B cell (primary cell): ENCODE measurements at regions not wholly inside any gene's neighbourhood (a gene's known extent, or its start where the extent isn't known, plus 50 kb on each side); places are given as distances from the start of the nearest gene placed in this dataset.

Experiments
- ATAC-seq: fragments of 200-7000 bp; cut with Tn5 transposase; one replicate; pipeline ENCODE4 v1.10.0; 2021; ENCODE audit warnings: low read depth, mild to moderate bottlenecking, moderate number of reproducible peaks, moderate library complexity
- CTCF ChIA-PET: fragments of 350-600 bp; sonication (Branson Sonifier 250); formaldehyde crosslinking; loops from one replicate; lab custom pipeline; 2021; ENCODE audit warnings: antibody characterized with exemption, inconsistent platforms; lab: Charles Lee
- POLR2A ChIA-PET: fragments of 350-600 bp; sonication (Branson Sonifier 250); formaldehyde crosslinking; loops from one replicate; lab custom pipeline; 2021; ENCODE audit warnings: antibody characterized with exemption; lab: Charles Lee
- DNase-seq: peaks from one replicate; pipeline ENCODE4 v3.0.0; 2013
- H2AFZ ChIP-seq: 2 replicates; pipeline ENCODE4 v1.6.1; 2012; ENCODE audit warnings: mild to moderate bottlenecking, low read depth, low read length; ENCODE audit not compliant: insufficient read depth, poor library complexity, severe bottlenecking
- H3K27ac ChIP-seq, 2 donors: 1 replicate in 1 of 2; 2 replicates in 1 of 2; pipeline ENCODE4 v1.5.1; 2012 to 2013; ENCODE audit warnings: low read length in 2 of 2, mild to moderate bottlenecking in 2 of 2, moderate library complexity in 1 of 2
- H3K27me3 ChIP-seq, 4 experiments: fragments of 200-600 bp in 1 of 4; sonication (generic) in 1 of 4; replicated peaks in 1 of 4; 1 replicate in 2 of 4; 2 replicates in 2 of 4; pipeline versions ENCODE4 v1.6.1 to v1.7.0; 2013 to 2016; ENCODE audit warnings: low read length in 3 of 4, mild to moderate bottlenecking in 2 of 4, mixed read lengths in 1 of 4, moderate library complexity in 1 of 4; ENCODE audit not compliant: insufficient read depth in 4 of 4, control insufficient read depth in 3 of 4; ENCODE audit errors: control extremely low read depth in 1 of 4
- H3K36me3 ChIP-seq, 2 experiments: replicated peaks in 1 of 2; 1 replicate in 1 of 2; 2 replicates in 1 of 2; pipeline versions ENCODE4 v1.6.1 to v1.7.1; 2013; ENCODE audit warnings: low read length in 1 of 2; ENCODE audit not compliant: insufficient read depth in 2 of 2, control insufficient read depth in 1 of 2; ENCODE audit errors: control extremely low read depth in 1 of 2, extremely low read depth in 1 of 2
- H3K4me1 ChIP-seq, 2 donors: fragments of 200-600 bp in 1 of 2; sonication (generic) in 1 of 2; 1 replicate in 1 of 2; 2 replicates in 1 of 2; pipeline versions ENCODE4 v1.5.1 to v1.6.1; 2013 to 2017; ENCODE audit warnings: low read length in 2 of 2; ENCODE audit not compliant: control insufficient read depth in 2 of 2, insufficient read depth in 2 of 2
- H3K4me2 ChIP-seq: replicated peaks from 2 replicates; pipeline ENCODE3; 2012; ENCODE audit warnings: mild to moderate bottlenecking, low read depth, low read length; ENCODE audit not compliant: poor library complexity, severe bottlenecking
- H3K4me3 ChIP-seq, 5 experiments: fragments of 200-600 bp in 1 of 5; sonication (generic) in 1 of 5; 1 replicate in 3 of 5; 2 replicates in 2 of 5; pipeline versions ENCODE4 v1.5.1 to v1.7.0; 2011 to 2016; ENCODE audit warnings: low read length in 4 of 5, mild to moderate bottlenecking in 4 of 5, low read depth in 2 of 5, control low read depth in 1 of 5, moderate library complexity in 1 of 5; ENCODE audit not compliant: insufficient read depth in 1 of 5; ENCODE audit errors: control extremely low read depth in 1 of 5, extremely low read depth in 1 of 5
- H3K79me2 ChIP-seq: fragments of 200-600 bp; sonication (generic); one replicate; pipeline ENCODE4 v1.6.0; 2016; ENCODE audit warnings: low read length; ENCODE audit not compliant: control insufficient read depth, insufficient read depth
- H3K9ac ChIP-seq: fragments of 200-600 bp; sonication (generic); 2 replicates; pipeline ENCODE4 v1.6.1; 2017; ENCODE audit warnings: mild to moderate bottlenecking, low read length, moderate library complexity
- H3K9me3 ChIP-seq, 3 donors: one replicate each; pipeline versions ENCODE4 v1.6.1 to v1.7.1; 2013; ENCODE audit warnings: low read length in 2 of 3; ENCODE audit not compliant: control insufficient read depth in 2 of 3, insufficient read depth in 1 of 3; ENCODE audit errors: control extremely low read depth in 1 of 3
- H4K20me1 ChIP-seq: 2 replicates; pipeline ENCODE4 v1.6.0; 2012; ENCODE audit warnings: mild to moderate bottlenecking, low read length; ENCODE audit not compliant: insufficient read depth, control insufficient read depth, poor library complexity, severe bottlenecking
- H3K27ac Mint-ChIP-seq: one replicate; pipeline ENCODE4 v1.8.0; 2021; ENCODE audit warnings: mixed read lengths
- H3K27me3 Mint-ChIP-seq: one replicate; pipeline ENCODE4 v1.8.0; 2021; ENCODE audit warnings: mixed read lengths
- H3K4me1 Mint-ChIP-seq: one replicate; pipeline ENCODE4 v1.8.0; 2021; ENCODE audit warnings: mixed read lengths
- H3K4me3 Mint-ChIP-seq: one replicate; pipeline ENCODE4 v1.8.0; 2021; ENCODE audit warnings: mixed read lengths
- H3K9me3 Mint-ChIP-seq: one replicate; pipeline ENCODE4 v1.8.0; 2022; ENCODE audit warnings: mixed read lengths; ENCODE audit not compliant: insufficient read depth
- CTCF ChIP-seq: fragments of 200-600 bp; IDR thresholded peaks from one replicate; pipeline ENCODE4 v1.8.0; 2022; ENCODE audit warnings: antibody characterized with exemption, mild to moderate bottlenecking
- EZH2 ChIP-seq: IDR thresholded peaks from 2 replicates; pipeline ENCODE4 v1.6.1; 2012; ENCODE audit warnings: borderline replicate concordance, low read depth, mild to moderate bottlenecking, moderate library complexity, low read length; ENCODE audit not compliant: insufficient read depth, poor library complexity, severe bottlenecking
- WGBS: methylation state at CpG from one replicate; pipeline ENCODE4 v1.1.5; 2013; ENCODE audit warnings: missing lambda C conversion rate; ENCODE audit not compliant: insufficient coverage; 5-methylcytosine and 5-hydroxymethylcytosine counted together
- intact Hi-C: fragments of 100-400 bp; cut with micrococcal nuclease; formaldehyde crosslinking; loops from one replicate; pipeline ENCODE4 v1.10.0; 2022

GRCh38 chr13:48843630-48844380, 131.9 kb upstream of the FNDC3A start:
- Histone ChIP-seq H3K9ac (no peak overlapping the region), H4K20me1 (no peaks in the 10 kb centered on the region), H3K27me3 (peaks cover 0 to 6% (median 0%) of the 10 kb centered on the region in 4 experiments), H3K4me3 (no peak overlapping the region), H3K4me2 (no peak overlapping the region), H3K36me3 (no peaks in the 10 kb centered on the region), H3K4me1 (no peaks in the 10 kb centered on the region), H3K9me3 (no peaks in the 10 kb centered on the region), H3K79me2 (no peaks in the 10 kb centered on the region), H3K27ac (no peak overlapping the region), H2AFZ (no peak overlapping the region)
- Mint-ChIP-seq H3K27ac (no peak overlapping the region), H3K27me3 (peaks cover 12% of the 10 kb centered on the region), H3K4me3 (no peak overlapping the region), H3K4me1 (no peaks in the 10 kb centered on the region), H3K9me3 (no peaks in the 10 kb centered on the region)
- no peak for ATAC-seq
- intact Hi-C loops: no loop called here
- no peak for DNase-seq
- no CpG with 5 or more reads among the region's 3 CpGs for WGBS
- POLR2A ChIA-PET: no interaction called here
- no peak for TF ChIP-seq CTCF
- no peak for TF ChIP-seq EZH2
- CTCF ChIA-PET: no interaction called here

GRCh38 chr13:48844676-48845075, 131.0 kb upstream of the FNDC3A start:
- POLR2A ChIA-PET: no interaction called here

More at GRCh38 chr13:48844676-48845075, 131.0 kb upstream of the FNDC3A start:
- no peaks in the 10 kb centered on the region for H3K79me2 ChIP-seq
- no peak for TF ChIP-seq EZH2
- TF ChIP-seq CTCF: no peak
- CTCF ChIA-PET: no interaction called here
- H3K27me3 ChIP-seq: peaks cover 0 to 6% (median 0%) of the 10 kb centered on the region in 4 experiments
- H3K27ac ChIP-seq: no peak overlapping the region
- Mint-ChIP-seq H3K27ac (no peak overlapping the region), H3K27me3 (peaks cover 14% of the 10 kb centered on the region), H3K9me3 (no peaks in the 10 kb centered on the region), H3K4me3 (no peak overlapping the region), H3K4me1 (no peaks in the 10 kb centered on the region)
- no peaks in the 10 kb centered on the region for H4K20me1 ChIP-seq
- intact Hi-C loops: no loop called here
- H3K4me3 ChIP-seq: no peak overlapping the region
- H3K9me3 ChIP-seq: no peaks in the 10 kb centered on the region
- DNase-seq: no peak
- H3K4me1 ChIP-seq: no peaks in the 10 kb centered on the region
- no peak overlapping the region for H3K9ac ChIP-seq
- no peak overlapping the region for H2AFZ ChIP-seq
- no peaks in the 10 kb centered on the region for H3K36me3 ChIP-seq
- no peak overlapping the region for H3K4me2 ChIP-seq
- ATAC-seq: no peak
- WGBS: no CpG with 5 or more reads among the region's 2 CpGs
